Stomach (tissue), 4 donors: ENCODE measurements at regions not wholly inside any gene's neighbourhood (a gene's known extent, or its start where the extent isn't known, plus 50 kb on each side); places are given as distances from the start of the nearest gene placed in this dataset.

Experiments used
- EP300 ChIP-seq: sonication (generic); formaldehyde crosslinking; IDR thresholded peaks from one replicate; pipeline ENCODE4 v1.6.1; 2017; ENCODE audit warnings: antibody characterized with exemption
- POLR2A ChIP-seq, 4 donors: fragments of 450-650 bp; IDR thresholded peaks; one replicate each; pipeline ENCODE4 v1.6.1; 2016; ENCODE audit warnings: antibody characterized with exemption in 4 of 4, control low read depth in 2 of 4, mild to moderate bottlenecking in 1 of 4, moderate library complexity in 1 of 4
- POLR2AphosphoS5 ChIP-seq, 3 donors: sonication (generic); formaldehyde crosslinking; IDR thresholded peaks; one replicate each; pipeline ENCODE4 v1.6.1; 2016; ENCODE audit warnings: antibody characterized with exemption in 3 of 3
- TF ChIP-seq, protein P1 (sequence below), 7 experiments: fragments of 450-650 bp in 4 of 7; fragments of 200-600 bp in 3 of 7; sonication (generic) in 3 of 7; IDR thresholded peaks; one replicate each; pipeline ENCODE4 v1.5.1; 2016 to 2019; ENCODE audit warnings: antibody characterized with exemption in 7 of 7, control low read depth in 2 of 7, mild to moderate bottlenecking in 1 of 7

DNA sequence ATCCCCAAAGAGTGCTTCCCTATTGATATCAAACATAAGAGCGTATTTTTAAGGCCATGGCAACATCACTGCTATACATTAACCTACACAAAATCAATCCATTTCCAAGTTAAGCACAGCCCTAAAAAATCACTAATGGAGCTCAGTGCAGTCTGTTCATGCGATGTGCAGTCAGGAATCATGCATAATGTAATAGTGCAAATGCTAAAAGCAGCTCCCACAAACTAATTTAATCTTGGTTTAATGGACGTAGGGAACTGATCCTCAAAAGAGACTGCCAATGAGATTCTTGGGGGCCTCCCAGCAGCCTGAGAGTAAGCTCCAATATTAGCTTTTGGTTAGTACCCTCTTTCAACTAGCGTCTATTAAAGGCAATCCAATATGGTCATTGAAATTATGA is 245.9 kb downstream of the TOX3 start:
- TF ChIP-seq, protein P1, sequence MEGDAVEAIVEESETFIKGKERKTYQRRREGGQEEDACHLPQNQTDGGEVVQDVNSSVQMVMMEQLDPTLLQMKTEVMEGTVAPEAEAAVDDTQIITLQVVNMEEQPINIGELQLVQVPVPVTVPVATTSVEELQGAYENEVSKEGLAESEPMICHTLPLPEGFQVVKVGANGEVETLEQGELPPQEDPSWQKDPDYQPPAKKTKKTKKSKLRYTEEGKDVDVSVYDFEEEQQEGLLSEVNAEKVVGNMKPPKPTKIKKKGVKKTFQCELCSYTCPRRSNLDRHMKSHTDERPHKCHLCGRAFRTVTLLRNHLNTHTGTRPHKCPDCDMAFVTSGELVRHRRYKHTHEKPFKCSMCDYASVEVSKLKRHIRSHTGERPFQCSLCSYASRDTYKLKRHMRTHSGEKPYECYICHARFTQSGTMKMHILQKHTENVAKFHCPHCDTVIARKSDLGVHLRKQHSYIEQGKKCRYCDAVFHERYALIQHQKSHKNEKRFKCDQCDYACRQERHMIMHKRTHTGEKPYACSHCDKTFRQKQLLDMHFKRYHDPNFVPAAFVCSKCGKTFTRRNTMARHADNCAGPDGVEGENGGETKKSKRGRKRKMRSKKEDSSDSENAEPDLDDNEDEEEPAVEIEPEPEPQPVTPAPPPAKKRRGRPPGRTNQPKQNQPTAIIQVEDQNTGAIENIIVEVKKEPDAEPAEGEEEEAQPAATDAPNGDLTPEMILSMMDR (IDR thresholded peaks at IDR 0.05): no peak
- TF ChIP-seq EP300 (no peak), POLR2AphosphoS5 (IDR thresholded peaks at IDR 0.05) (no peak), POLR2A (IDR thresholded peaks at IDR 0.05) (no peak)
